SK-N-SH treated with all-trans-retinoic acid at 6 μM for 48 hours (cell line): ENCODE measurements at regions not wholly inside any gene's neighbourhood (a gene's known extent, or its start where the extent isn't known, plus 50 kb on each side); places are given as distances from the start of the nearest gene placed in this dataset.

Experiments
- ESRRG ChIP-seq: fragments of 250-450 bp; sonication (Bioruptor Pico); IDR thresholded peaks from 2 replicates; pipeline ENCODE4 v1.6.1; 2021; ENCODE audit warnings: mild to moderate bottlenecking
- OSR1 ChIP-seq: fragments of 250-450 bp; sonication (Bioruptor Pico); IDR thresholded peaks from 2 replicates; pipeline ENCODE4 v1.8.0; 2022; ENCODE audit warnings: moderate library complexity, mild to moderate bottlenecking, inconsistent platforms
- PPARA ChIP-seq: fragments of 250-450 bp; sonication (Bioruptor Pico); IDR thresholded peaks from 2 replicates; pipeline ENCODE4 v1.5.0; 2020; ENCODE audit warnings: mild to moderate bottlenecking, borderline replicate concordance
- ZFP3 ChIP-seq: fragments of 250-450 bp; sonication (Bioruptor Pico); IDR thresholded peaks from 2 replicates; pipeline ENCODE4 v1.5.0; 2020; ENCODE audit warnings: mild to moderate bottlenecking, moderate library complexity
- ZFP30 ChIP-seq: fragments of 450-650 bp; formaldehyde crosslinking; IDR thresholded peaks from 2 replicates; pipeline ENCODE4 v1.5.0; 2022; ENCODE audit warnings: mild to moderate bottlenecking, moderate library complexity
- TF ChIP-seq, protein P1 (sequence below): fragments of 250-450 bp; sonication (Bioruptor Pico); IDR thresholded peaks from 2 replicates; pipeline ENCODE4 v1.8.0; 2020; ENCODE audit warnings: mild to moderate bottlenecking, moderate library complexity, borderline replicate concordance
- TF ChIP-seq, protein P2 (sequence below): fragments of 250-450 bp; sonication (Bioruptor Pico); IDR thresholded peaks from 2 replicates; pipeline ENCODE4 v1.8.0; 2021; ENCODE audit warnings: low read depth, mild to moderate bottlenecking, moderate library complexity, borderline replicate concordance

DNA sequence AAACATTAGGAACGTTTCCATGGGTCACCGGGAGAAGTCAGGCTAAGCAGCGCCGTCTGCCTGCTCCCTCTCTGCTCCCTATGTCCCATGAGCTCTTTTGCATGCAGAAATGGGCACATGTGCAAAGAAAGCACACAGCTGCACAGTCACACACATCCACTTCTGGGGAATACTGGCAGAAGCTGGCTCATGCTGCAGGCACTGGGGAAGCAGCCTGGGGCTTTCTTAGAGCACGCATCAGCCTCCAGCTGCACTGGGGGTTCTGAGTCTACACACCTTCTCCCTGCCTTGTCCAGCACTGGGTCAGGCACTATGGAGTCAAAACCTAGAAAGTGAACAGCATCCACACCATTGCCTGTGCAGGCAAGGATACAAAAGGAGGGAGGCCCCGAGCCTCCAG, 76.1 kb upstream of the FOXQ1 start:
- TF ChIP-seq, protein P1, sequence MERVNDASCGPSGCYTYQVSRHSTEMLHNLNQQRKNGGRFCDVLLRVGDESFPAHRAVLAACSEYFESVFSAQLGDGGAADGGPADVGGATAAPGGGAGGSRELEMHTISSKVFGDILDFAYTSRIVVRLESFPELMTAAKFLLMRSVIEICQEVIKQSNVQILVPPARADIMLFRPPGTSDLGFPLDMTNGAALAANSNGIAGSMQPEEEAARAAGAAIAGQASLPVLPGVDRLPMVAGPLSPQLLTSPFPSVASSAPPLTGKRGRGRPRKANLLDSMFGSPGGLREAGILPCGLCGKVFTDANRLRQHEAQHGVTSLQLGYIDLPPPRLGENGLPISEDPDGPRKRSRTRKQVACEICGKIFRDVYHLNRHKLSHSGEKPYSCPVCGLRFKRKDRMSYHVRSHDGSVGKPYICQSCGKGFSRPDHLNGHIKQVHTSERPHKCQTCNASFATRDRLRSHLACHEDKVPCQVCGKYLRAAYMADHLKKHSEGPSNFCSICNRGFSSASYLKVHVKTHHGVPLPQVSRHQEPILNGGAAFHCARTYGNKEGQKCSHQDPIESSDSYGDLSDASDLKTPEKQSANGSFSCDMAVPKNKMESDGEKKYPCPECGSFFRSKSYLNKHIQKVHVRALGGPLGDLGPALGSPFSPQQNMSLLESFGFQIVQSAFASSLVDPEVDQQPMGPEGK (CRISPR knock-in tag) = no peak
- TF ChIP-seq ZFP3 (no peak), ESRRG (CRISPR knock-in tag) (no peak), OSR1 (CRISPR knock-in tag) (no peak), PPARA (CRISPR knock-in tag) (no peak), ZFP30 (CRISPR knock-in tag) (no peak)
- TF ChIP-seq, protein P2, sequence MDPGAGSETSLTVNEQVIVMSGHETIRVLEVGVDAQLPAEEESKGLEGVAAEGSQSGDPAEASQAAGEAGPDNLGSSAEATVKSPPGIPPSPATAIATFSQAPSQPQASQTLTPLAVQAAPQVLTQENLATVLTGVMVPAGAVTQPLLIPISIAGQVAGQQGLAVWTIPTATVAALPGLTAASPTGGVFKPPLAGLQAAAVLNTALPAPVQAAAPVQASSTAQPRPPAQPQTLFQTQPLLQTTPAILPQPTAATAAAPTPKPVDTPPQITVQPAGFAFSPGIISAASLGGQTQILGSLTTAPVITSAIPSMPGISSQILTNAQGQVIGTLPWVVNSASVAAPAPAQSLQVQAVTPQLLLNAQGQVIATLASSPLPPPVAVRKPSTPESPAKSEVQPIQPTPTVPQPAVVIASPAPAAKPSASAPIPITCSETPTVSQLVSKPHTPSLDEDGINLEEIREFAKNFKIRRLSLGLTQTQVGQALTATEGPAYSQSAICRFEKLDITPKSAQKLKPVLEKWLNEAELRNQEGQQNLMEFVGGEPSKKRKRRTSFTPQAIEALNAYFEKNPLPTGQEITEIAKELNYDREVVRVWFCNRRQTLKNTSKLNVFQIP (CRISPR knock-in tag) = no peak
